ENCODE measurements at regions not wholly inside any gene's neighbourhood (a gene's known extent, or its start where the extent isn't known, plus 50 kb on each side); places are given as distances from the start of the nearest gene placed in this dataset.
"Not testable (repeated sequence)": the region's sequence is repeated elsewhere in the genome, so short reads cannot be mapped to it uniquely, and the experiment has no call there.

GRCh38 chr21:35606146-35606545 lies 454.2 kb downstream of the SETD4 start:
- DNase-seq (ENCODE audit: low read depth) = no peak

- no peak for DNase-seq (ENCODE audit: low read depth)
These were observed 456.8 kb downstream of the SETD4 start for GRCh38 chr21:35603494-35603893.

- DNase-seq (ENCODE audit: low read depth) = no peak
These were observed 457.4 kb downstream of the SETD4 start for GRCh38 chr21:35602811-35603362.

- DNase-seq (ENCODE audit: low read depth) = no peak
These were observed 459.1 kb downstream of the SETD4 start for GRCh38 chr21:35601211-35601610.

- no peak for DNase-seq (ENCODE audit: low read depth)
These were observed 461.2 kb downstream of the SETD4 start for GRCh38 chr21:35599164-35599563.

- DNase-seq (ENCODE audit: low read depth) = no peak
These were observed 462.5 kb downstream of the SETD4 start for GRCh38 chr21:35597750-35598339.

GRCh38 chr21:35594905-35595304 lies 465.4 kb downstream of the SETD4 start:
- no peak for DNase-seq (ENCODE audit: low read depth)

GRCh38 chr21:35593000-35593502 lies 467.3 kb downstream of the SETD4 start:
- peak; percentile 65 for DNase-seq (ENCODE audit: low read depth)

- not testable (repeated sequence) for DNase-seq (ENCODE audit: low read depth)
These were observed 470.0 kb downstream of the SETD4 start for GRCh38 chr21:35590284-35590683.

GRCh38 chr21:35587841-35588380 lies 472.4 kb downstream of the SETD4 start:
- peak; percentile 36 for DNase-seq (ENCODE audit: low read depth)

GRCh38 chr21:35586305-35586704 lies 474.0 kb downstream of the SETD4 start:
- no peak for DNase-seq (ENCODE audit: low read depth)

- DNase-seq (ENCODE audit: low read depth) = peak; percentile 36
These were observed 474.4 kb downstream of the SETD4 start for GRCh38 chr21:35585878-35586277.

- DNase-seq (ENCODE audit: low read depth) = no peak
These were observed 475.2 kb downstream of the SETD4 start for GRCh38 chr21:35585155-35585554.

GRCh38 chr21:35583566-35584216 lies 476.6 kb downstream of the SETD4 start:
- no peak for DNase-seq (ENCODE audit: low read depth)

GRCh38 chr21:35582731-35583130 lies 477.6 kb downstream of the SETD4 start:
- DNase-seq (ENCODE audit: low read depth) = no peak

- DNase-seq (ENCODE audit: low read depth) = no peak
These were observed 478.7 kb downstream of the SETD4 start for GRCh38 chr21:35581640-35582039.

- DNase-seq (ENCODE audit: low read depth) = no peak
These were observed 480.6 kb downstream of the SETD4 start for GRCh38 chr21:35579520-35580293.

GRCh38 chr21:35578831-35579471 lies 481.4 kb downstream of the SETD4 start:
- peak; percentile 78 for DNase-seq (ENCODE audit: low read depth)

GRCh38 chr21:35578347-35578782 lies 482.0 kb downstream of the SETD4 start:
- peak; percentile 100 for DNase-seq (ENCODE audit: low read depth)

- DNase-seq (ENCODE audit: low read depth) = peak; percentile 98
These were observed 484.9 kb downstream of the SETD4 start for GRCh38 chr21:35575280-35575915.

Data from M059J (cell line).